ENCODE measurements at regions not wholly inside any gene's neighbourhood (a gene's known extent, or its start where the extent isn't known, plus 50 kb on each side); places are given as distances from the start of the nearest gene placed in this dataset.
"Not testable (repeated sequence)": the region's sequence is repeated elsewhere in the genome, so short reads cannot be mapped to it uniquely, and the experiment has no call there.

- TF ChIP-seq, protein P1, sequence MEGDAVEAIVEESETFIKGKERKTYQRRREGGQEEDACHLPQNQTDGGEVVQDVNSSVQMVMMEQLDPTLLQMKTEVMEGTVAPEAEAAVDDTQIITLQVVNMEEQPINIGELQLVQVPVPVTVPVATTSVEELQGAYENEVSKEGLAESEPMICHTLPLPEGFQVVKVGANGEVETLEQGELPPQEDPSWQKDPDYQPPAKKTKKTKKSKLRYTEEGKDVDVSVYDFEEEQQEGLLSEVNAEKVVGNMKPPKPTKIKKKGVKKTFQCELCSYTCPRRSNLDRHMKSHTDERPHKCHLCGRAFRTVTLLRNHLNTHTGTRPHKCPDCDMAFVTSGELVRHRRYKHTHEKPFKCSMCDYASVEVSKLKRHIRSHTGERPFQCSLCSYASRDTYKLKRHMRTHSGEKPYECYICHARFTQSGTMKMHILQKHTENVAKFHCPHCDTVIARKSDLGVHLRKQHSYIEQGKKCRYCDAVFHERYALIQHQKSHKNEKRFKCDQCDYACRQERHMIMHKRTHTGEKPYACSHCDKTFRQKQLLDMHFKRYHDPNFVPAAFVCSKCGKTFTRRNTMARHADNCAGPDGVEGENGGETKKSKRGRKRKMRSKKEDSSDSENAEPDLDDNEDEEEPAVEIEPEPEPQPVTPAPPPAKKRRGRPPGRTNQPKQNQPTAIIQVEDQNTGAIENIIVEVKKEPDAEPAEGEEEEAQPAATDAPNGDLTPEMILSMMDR (IDR thresholded peaks at IDR 0.05; ENCODE audit: low read length): not testable (repeated sequence)
- not testable (repeated sequence) for TF ChIP-seq EZH2phosphoT487 (IDR thresholded peaks at IDR 0.05; ENCODE audit: low read length); EZH2 (optimal IDR thresholded peaks at IDR 0.05; ENCODE audit: low read depth, low read length)
Measured at GRCh38 chr7:113592924-113593323, 325.9 kb downstream of the PPP1R3A start.
